ENCODE measurements at regions not wholly inside any gene's neighbourhood (a gene's known extent, or its start where the extent isn't known, plus 50 kb on each side); places are given as distances from the start of the nearest gene placed in this dataset.

GRCh38 chr20:57964011-57964862 lies 254.4 kb upstream of the PMEPA1 start:
- no peak for DNase-seq

GRCh38 chr20:57960803-57961575 lies 251.2 kb upstream of the PMEPA1 start:
- DNase-seq = no peak

- no peak for DNase-seq
These were observed 249.8 kb upstream of the PMEPA1 start for GRCh38 chr20:57959589-57959988.

GRCh38 chr20:57959018-57959417 lies 249.2 kb upstream of the PMEPA1 start:
- DNase-seq = no peak

GRCh38 chr20:57958050-57958420 lies 248.2 kb upstream of the PMEPA1 start:
- no peak for DNase-seq

- no peak for DNase-seq
These were observed 247.7 kb upstream of the PMEPA1 start for GRCh38 chr20:57957411-57958049.

GRCh38 chr20:57953638-57954037 lies 243.8 kb upstream of the PMEPA1 start:
- DNase-seq = no peak

GRCh38 chr20:57952136-57952535 lies 242.3 kb upstream of the PMEPA1 start:
- DNase-seq = no peak

- DNase-seq = no peak
These were observed 241.7 kb upstream of the PMEPA1 start for GRCh38 chr20:57951549-57951948.

GRCh38 chr20:57950764-57951485 lies 241.1 kb upstream of the PMEPA1 start:
- no peak for DNase-seq

GRCh38 chr20:57948180-57948955 lies 238.6 kb upstream of the PMEPA1 start:
- no peak for DNase-seq

GRCh38 chr20:57947421-57948179 lies 237.8 kb upstream of the PMEPA1 start:
- DNase-seq = no peak

- DNase-seq = no peak
These were observed 236.9 kb upstream of the PMEPA1 start for GRCh38 chr20:57946559-57947315.

GRCh38 chr20:57944988-57945387 lies 235.2 kb upstream of the PMEPA1 start:
- DNase-seq = no peak

GRCh38 chr20:57943950-57944349 lies 234.1 kb upstream of the PMEPA1 start:
- DNase-seq = no peak

- DNase-seq = no peak
These were observed 233.5 kb upstream of the PMEPA1 start for GRCh38 chr20:57943291-57943690.

GRCh38 chr20:57941604-57942381 lies 232.0 kb upstream of the PMEPA1 start:
- DNase-seq = no peak

- no peak for DNase-seq
These were observed 231.2 kb upstream of the PMEPA1 start for GRCh38 chr20:57940868-57941522.

GRCh38 chr20:57940376-57940775 lies 230.6 kb upstream of the PMEPA1 start:
- no peak for DNase-seq

All from effector CD4-positive, alpha-beta T cell (primary cell).